HG02970 (cell line): ENCODE measurements at regions not wholly inside any gene's neighbourhood (a gene's known extent, or its start where the extent isn't known, plus 50 kb on each side); places are given as distances from the start of the nearest gene placed in this dataset.
"Not testable (repeated sequence)": the region's sequence is repeated elsewhere in the genome, so short reads cannot be mapped to it uniquely, and the experiment has no call there.

Experiments used
- ATAC-seq: cut with Tn5 transposase; IDR thresholded peaks from one replicate; pipeline ENCODE4 v1.9.1; 2021; ENCODE audit warnings: mild to moderate bottlenecking, moderate library complexity, moderate number of reproducible peaks; ENCODE audit not compliant: unreplicated experiment, low FRiP score

DNA sequence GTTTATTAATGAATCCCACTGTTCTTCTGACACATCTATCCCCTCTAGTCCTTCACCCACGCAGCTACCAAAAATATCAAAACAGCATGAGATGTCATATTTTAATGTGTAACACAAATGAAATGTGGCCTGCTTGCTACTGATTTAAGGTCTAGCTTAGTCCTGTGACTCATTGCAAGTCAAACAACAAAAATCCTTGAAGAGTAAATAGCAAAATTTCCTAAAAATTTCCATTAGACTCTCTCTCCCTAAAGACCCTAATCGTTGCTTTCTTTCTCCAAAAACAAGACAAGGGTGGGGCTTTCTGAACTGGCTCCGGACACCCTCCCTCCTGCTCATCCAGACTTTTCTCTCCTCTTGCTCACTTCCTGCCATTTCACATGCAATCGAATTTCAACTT lies 99.9 kb upstream of the IPO5 start:
- ATAC-seq: no peak

DNA sequence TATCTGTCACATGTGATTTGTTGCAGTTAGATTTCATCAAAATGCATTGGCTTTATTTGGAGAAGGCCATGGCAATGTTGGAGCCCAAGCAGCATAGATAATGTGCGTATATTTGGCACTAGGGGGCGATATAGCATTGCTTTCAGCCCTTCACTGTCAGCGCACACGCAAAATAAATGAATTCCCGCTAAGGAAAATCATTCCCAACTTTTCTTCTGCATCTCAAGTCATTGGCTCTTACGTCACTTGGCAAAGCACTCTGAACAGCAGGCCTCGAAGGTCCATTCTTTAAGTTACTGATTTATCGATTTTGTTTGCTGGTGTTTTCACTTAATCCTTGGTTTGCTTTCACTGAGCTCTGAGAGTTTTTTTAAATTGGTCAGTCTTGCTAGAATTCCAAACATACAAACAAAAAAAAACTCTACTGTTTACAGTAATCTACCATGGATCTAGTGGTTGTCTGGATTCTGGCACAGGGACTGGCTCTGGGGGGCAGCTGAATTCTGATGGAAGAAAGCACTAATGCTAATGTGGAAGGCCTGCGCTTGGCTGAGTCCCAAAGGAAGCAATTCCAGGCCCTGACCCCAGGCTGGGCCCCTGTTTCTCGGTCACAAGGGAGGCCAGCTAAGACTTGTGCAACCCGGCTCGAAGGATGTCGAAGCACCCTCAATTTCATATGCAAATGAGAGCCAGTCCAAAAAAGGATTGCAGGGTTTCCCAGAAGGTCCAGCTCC lies 97.7 kb upstream of the IPO5 start:
- no peak for ATAC-seq

DNA sequence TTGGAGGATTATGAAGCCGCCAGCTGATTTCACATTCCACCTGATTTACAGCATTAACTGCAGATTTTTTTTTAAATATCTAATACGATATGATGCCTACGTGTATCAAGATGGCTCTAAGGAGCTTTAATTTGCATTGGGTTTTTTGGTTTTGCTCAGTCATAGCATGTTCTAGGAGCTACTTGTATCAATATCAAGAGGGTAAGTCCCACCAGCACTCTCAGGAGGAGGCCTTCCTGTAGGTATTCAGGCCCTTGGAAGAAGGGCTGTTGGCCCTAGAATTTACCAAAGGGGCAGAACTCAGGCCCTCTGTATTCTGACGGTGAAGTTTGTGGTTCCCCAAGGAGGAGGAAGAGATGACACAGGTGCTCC lies 97.2 kb upstream of the IPO5 start:
- ATAC-seq: no peak

DNA sequence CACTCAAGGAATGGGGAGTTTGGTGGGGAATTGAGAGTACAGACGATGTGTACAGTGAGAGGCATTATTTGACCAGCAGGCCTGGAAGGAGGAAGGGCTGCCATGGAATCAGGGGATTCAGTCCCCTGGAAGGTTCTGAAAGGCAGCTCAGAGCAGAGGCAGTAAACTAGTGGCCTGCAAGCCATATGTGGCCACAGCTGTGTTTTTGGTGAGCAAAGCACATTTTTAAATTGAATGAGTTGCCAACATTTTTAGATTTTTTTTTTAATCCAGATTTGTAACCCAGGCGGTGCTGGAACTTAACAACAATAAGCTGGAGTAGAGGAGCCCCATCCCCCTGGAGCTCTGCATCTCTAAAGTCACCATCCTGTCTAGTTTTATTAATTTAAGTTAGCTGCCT lies 95.3 kb upstream of the IPO5 start:
- no peak for ATAC-seq

DNA sequence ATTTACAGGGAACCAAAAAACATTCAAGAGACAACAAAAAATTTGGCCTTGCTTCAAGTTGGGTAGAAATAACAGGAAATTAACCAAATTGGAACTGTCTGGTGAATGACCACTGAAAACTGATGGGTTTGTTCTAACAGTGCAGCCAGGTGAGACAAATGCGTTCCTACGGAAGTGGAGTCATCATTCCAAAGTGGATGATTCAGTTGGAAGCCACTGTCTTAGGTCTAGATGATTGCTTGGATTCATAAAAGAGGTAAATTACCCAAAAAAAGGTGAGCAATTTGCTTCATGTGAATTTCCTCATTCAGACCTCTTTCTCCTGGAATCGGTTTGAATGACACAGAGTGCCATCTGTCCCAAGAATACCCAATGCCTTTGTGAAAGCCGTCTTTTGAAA lies 87.1 kb upstream of the IPO5 start:
- ATAC-seq: no peak

DNA sequence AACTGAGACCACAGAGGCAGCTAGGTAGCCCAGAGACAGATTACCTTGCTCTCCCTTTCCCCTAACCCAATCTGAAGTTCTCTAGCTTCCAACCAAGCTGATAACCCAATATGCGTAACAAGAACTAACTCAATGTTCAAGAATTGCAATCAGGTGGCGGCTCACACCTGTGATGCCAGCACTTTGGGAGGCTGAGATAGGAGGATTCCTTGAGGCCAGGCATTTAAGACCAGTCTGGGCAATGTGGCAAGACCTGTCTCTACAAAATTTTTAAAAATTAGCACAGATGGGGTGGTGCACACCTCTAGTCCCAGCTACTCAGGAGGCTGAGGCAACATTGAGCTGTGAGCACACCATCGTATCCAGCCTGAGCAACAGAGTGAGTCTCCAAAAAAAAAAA lies 86.7 kb upstream of the IPO5 start:
- no peak for ATAC-seq

DNA sequence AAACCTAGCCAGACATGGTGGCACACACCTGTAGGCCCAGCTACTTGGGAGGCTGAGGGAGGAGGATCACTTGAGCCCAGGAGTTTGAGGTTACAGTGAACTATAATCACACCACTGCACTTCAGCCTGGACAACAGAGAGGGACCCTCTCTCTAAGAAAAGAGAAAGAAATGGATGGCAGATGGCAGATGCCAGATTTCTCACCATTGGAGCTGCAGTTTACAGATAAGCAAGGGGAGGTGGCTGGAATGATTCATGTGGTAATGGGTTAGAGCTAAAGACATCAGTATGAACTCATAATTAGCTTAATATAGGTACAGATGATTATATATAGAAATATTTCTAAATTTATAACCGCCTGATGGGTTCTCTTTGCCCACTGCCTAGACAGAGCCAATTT lies 80.1 kb upstream of the IPO5 start:
- no peak for ATAC-seq

DNA sequence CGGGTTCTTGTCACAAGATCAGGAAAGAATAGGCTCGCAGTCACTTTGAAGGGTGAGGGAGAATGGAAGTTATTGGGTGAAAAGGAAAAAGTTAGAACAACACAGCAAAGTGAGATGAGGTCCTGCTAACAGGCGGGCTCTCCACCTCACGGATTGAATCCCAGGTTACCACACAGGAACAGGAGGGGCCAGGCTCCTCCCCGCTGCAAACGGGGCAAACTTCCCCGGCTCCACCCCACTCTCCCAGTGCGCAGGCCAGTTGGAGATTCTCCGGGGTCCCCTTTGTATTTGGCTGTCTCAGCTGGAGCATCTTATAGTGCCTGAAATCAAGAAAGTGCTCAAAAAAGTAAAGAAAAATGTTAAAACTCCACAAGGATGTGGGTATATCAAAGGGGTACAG lies 78.3 kb upstream of the IPO5 start:
- ATAC-seq: no peak

DNA sequence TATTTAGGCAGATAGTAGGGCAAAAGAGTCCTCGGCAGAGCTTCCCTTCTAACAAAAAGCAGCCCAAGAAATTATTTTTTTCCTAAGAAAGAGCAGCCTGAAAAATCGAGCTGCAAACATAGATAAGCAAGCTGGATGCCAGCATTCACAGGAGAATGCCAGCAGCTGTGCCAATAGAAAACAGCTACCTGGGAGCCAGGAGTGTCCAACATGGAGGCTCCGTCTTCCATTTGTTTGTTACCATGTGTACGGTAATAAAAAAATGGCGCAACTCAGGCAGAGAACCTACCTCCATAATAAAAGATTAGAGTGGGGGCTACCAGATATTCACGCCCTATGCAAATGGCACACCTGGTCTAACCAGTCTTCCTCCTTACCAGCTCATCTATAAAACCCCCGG lies 77.6 kb upstream of the IPO5 start:
- no peak for ATAC-seq

DNA sequence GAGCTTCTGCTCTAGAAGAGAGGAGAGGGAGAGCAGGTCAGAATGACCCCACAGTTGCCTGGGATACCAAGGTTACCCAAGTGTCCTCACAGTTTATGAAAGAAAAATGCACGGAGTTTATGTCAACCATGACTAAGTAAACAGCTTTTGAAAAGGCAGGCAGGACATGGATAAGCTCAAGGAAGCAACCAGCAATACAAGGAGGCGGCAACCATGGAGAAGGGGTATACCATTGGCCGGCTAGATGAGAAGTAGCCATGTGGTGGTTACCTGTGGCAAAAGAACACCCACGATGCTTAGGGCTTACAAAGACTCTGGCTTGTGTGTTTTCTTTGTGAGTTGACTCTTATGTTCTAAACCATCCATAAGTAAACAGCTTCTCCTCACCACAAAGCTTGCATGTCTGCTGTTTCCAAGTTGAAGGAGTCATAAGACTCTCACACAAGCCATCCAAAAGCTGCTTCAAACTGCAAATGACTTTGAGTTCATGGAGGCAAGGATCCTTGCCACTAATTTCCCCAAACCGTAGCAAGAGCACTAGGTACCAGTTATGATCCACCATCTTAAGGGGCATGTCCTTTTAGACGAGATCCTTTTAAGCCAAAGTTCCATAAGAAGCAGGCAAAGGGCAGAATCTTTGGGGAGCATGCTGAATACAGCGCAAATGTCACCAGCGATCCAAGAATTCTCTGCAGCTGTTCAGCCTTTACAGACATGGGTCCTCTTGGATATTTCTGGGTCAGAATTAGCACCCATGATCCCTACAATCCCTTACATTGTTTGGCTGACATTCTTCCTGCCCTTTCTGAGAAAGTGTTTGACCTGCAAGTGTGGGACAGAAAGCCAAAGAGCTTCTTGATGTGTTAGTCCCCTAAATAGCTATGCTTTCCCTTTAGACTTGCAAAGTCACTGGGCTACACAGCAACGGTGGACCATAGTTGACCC lies 74.8 kb upstream of the IPO5 start:
- no peak for ATAC-seq

DNA sequence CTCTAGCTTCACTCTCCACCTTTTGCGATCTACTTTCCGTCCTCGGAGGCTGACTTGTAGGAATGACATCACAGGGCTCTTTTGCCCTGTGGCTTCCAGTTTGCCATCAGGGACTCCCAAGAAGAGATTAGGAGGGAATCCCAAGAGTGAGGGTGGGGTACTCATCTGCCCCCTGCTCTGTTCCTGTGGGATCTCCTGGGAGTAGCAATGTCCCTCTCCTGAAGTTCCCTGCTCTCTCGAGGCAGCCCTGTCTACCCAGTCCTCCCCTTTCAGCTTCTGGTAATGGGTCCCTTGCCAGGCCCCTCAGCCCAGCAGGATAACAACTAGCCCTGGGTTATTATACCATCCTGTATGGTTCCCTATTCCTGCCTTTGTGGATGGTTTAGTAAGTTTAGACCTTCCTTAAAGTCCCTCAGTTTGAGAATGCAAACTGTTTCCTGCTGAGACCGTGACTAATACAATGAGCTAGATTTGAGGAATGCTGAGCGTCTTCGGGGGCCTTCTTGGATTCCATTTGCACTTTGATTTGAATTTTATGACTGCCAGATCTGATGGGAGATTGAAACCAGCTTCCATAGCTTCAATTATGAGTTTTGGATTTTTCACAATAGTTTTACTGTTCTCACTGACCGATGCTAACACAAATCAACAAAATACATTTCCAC lies 73.7 kb upstream of the IPO5 start:
- no peak for ATAC-seq

DNA sequence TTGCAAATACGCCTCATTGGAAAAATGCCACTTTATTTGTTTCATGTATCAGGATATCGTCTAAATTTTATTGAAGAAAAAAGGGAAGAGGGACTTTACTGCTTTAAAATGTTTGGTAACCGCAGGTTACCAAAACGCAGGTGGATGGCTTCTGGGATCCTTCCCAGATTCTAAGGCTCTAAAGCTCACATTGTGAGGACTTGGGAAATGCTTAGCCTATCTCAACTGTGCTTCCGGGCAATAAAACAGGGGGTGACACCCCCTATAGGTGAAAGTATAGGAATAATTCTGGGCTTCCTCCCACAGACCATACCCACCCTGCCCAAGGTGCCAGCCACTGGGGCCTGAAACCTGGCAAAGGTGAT lies 73.2 kb upstream of the IPO5 start:
- ATAC-seq: no peak

DNA sequence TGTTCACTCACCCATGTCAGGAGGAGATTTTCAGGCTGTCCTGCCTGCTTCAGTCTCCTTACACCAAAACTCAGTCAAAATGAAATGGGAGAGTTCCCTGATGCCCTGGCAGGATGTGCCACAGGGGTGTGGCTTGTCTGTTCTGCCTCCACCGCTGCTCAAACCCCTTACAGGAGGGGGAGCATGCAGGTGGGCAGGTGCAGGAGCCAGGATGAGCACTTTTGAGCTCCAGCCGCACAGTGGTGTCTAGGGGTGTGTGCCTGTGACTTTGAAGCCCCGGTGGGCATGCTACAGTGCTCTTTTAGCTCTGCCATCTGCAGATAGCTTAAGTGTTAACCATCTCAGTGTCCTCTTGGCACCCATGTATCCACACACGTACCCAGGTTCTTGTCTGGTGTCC lies 71.9 kb upstream of the IPO5 start:
- no peak for ATAC-seq

DNA sequence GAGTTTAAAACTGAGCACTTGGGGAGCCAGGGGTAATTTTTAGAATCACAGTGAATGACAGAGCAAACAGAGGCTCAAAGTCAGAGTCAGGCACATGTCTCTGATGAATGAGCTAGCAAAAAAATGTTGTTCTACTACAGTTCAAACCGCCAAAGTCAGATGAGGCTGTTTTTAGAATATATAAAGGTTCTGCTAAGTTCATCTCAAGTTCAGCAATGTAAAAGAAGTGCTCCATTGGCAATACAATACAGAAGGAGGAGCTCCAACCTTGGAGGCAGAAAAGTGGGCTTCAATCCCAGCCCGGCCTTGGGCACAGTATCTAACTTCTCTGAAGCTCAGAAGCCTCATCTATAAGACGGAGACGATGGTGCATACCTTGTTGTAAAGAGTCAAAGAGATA lies 70.1 kb upstream of the IPO5 start:
- no peak for ATAC-seq

DNA sequence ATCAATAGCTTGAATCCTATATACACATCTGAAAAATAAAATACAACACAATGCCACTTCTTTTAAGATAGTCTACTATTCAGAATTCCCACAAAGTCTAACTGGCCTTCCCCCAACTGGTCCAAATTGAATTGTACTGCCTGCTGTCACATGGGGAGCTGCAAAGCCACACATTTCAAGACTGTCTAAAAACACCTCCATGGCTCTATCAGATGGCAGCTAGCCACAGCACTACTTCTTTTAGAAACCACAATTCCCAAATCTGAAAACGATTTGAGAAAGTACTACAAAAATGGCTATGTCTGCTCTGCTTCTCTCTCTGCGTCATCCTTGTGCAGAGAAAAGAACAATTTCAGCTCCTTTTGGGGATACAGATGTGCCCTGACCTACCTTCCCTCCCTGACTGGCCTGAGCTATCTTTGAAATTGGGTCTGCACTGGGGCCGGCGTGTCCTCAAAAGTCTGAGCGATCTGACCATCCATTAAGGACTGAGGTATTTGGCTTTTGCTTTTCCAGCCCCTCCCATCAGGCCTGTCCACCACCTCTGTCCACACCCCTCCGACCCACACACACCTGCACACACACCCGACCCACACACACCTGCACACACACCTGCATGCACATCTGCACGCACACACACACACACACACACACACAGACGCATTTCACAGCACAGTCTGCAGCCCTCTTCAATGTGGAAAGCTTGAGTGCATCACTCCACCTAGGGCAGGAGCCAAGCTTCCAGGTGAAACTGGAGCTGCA lies 68.6 kb upstream of the IPO5 start:
- no peak for ATAC-seq

DNA sequence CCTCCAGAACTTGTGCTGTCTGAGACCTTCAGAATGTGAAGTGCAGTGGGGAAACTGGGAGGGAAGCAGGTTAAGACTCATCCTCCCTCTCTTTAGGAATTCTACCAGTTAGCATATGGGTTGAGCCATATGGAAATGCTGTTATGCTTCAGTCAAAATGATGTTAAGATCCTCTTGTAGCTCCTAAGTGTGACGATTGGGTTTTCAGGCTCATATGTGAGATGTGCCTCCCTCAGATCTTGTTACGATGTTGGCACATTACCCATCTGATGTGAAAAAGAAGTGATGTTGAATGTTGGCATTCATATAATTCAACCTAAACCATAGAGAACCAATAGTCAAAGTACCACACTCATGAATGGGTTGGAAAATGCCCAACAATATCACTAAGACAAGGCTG lies 67.8 kb upstream of the IPO5 start:
- ATAC-seq: no peak

DNA sequence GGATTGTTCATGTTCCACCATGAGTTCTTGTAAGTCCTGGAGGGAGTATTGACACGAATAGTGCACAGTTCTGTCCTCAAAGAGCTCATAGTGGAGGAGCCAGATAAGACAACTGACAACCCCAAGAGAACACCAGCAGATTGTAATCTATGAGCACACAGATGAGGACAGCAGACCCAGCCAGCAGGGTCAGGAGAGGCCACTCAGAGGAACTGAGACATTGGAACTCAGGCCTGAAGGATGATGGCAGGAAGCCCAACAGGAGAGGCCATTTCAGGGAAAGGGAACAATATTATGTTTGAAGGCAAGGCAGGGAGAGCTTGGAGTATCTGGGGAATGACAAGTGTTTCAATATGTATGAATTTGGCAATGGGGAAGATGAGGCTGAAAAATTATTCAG lies 63.7 kb upstream of the IPO5 start:
- no peak for ATAC-seq

DNA sequence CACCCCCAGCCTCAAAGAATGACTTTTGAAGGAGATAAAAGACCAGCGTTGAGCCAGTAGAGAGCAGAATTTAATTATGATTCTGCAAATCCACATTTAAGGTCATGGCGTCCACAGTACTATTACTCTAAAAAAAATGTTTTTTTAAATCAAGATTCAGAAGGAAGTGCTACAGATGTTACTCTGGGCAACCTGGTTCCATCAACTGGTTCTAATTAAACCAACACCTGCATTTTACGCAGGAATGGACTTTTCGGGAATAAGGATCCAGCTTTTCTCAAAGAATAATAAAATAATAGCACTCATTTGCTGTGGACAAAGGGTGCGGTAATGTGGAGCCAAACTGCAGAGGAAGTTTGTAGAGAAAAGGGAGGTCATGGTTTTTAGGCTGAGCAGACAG lies 62.9 kb upstream of the IPO5 start:
- ATAC-seq: no peak

DNA sequence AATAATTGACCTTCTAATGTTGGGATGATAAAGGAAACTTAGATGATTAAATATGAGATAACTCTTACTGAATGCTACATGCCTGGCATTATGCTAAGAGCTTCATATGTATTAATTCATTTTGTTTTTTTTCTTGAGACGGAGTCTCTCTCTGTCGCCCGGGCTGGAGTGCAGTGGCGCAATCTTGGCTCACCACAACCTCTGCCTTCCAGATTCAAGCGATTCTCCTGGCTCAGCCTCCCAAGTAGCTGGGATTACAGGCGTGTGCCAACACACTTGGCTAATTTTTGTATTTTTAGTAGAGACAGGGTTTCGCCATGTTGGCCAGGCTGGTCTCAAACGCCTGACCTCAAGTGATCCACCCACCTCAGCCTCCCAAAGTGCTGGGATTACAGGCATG lies 61.5 kb upstream of the IPO5 start:
- not testable (repeated sequence) for ATAC-seq

DNA sequence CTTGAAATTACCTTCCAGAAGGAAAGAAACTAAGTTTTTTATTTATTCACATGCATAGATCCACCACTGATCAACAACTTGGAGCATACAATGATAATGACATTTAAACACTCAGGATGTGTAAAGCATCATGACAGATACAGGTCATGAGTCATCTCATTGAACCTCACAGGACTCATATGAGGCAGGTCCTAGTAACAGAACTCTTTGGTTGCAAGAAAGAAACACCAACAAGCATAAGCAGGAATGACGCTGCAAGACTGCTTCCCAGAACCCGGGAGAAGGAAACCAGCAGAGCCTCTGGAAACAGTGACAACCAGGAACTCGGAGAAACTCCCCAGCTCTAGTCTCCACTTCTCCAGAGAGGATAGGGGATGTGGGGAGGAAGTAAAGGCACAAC lies 60.8 kb upstream of the IPO5 start:
- no peak for ATAC-seq

DNA sequence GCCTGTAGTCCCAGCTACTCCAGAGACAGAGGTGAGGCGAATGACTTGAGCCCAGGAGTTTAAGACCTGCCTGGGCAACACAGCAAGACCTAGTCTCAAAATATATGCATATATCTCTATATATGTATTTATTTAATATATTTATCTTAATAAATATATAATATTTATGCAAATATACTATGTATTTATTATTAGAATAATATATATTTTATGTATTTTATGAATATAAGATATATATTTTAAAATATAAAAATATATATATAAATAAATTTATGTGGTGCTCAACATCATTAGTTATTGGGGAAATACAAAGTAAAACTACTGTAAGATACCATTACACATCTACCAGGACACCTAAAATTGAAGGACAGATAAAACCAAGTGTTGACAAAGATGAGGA lies 58.1 kb upstream of the IPO5 start:
- ATAC-seq: no peak
